H1 (cell line): ENCODE measurements at regions not wholly inside any gene's neighbourhood (a gene's known extent, or its start where the extent isn't known, plus 50 kb on each side); places are given as distances from the start of the nearest gene placed in this dataset.

Source experiments
- CTCF ChIA-PET: fragments of 300-600 bp; sonication (Branson Sonifier 250); formaldehyde crosslinking; loops from one replicate; lab custom pipeline; 2021; ENCODE audit not compliant: partially characterized antibody; lab: Charles Lee
- POLR2A ChIA-PET: fragments of 300-600 bp; sonication (Branson Sonifier 250); formaldehyde crosslinking; loops from one replicate; lab custom pipeline; 2021; ENCODE audit warnings: inconsistent platforms; ENCODE audit not compliant: partially characterized antibody; lab: Charles Lee
- DNase-seq, 2 experiments: peaks; one replicate each; pipeline versions ENCODE4 v3.0.0 to v3.0.0-alpha.2; 2010 to 2022; ENCODE audit warnings: low spot score in 2 of 2, low read depth in 1 of 2, mixed read lengths in 1 of 2
- FAIRE-seq: peaks from 2 replicates; lab custom pipeline; 2011; peaks lifted over from hg19 to GRCh38; lab: Jason Lieb, UNC
- H2AFZ ChIP-seq: 2 replicates; pipeline ENCODE4 v1.8.1; 2012; ENCODE audit warnings: low read length, inconsistent platforms
- H2AK5ac ChIP-seq: 2 replicates; pipeline ENCODE4 v1.6.1; 2013; ENCODE audit warnings: low read depth, low read length
- H2BK120ac ChIP-seq: replicated peaks from 2 replicates; pipeline ENCODE3; 2013; ENCODE audit warnings: low read depth, low read length, inconsistent platforms
- H2BK12ac ChIP-seq: 2 replicates; pipeline ENCODE4 v1.6.1; 2013; ENCODE audit warnings: low read depth, low read length
- H2BK15ac ChIP-seq: 2 replicates; pipeline ENCODE4 v1.6.1; 2013; ENCODE audit warnings: low read length
- H2BK20ac ChIP-seq: 2 replicates; pipeline ENCODE4 v1.6.1; 2013; ENCODE audit warnings: low read length
- H2BK5ac ChIP-seq: 2 replicates; pipeline ENCODE4 v1.6.1; 2013; ENCODE audit warnings: low read depth, low read length
- H3K14ac ChIP-seq: 2 replicates; pipeline ENCODE4 v1.6.1; 2013; ENCODE audit warnings: inconsistent platforms; ENCODE audit not compliant: insufficient read length
- H3K18ac ChIP-seq: 2 replicates; pipeline ENCODE4 v1.6.1; 2013; ENCODE audit warnings: low read length; ENCODE audit errors: extremely low read depth
- H3K23ac ChIP-seq: 2 replicates; pipeline ENCODE4 v1.6.1; 2013; ENCODE audit warnings: inconsistent platforms; ENCODE audit not compliant: insufficient read length
- H3K23me2 ChIP-seq: 2 replicates; pipeline ENCODE4 v1.6.1; 2013; ENCODE audit warnings: low read depth, low read length
- H3K27ac ChIP-seq: 2 replicates; pipeline ENCODE4 v1.6.1; 2011; ENCODE audit warnings: low read depth, low read length, inconsistent platforms
- H3K27me3 ChIP-seq, 4 experiments: replicated peaks in 1 of 4; 1 replicate in 1 of 4; 2 replicates in 3 of 4; pipeline versions ENCODE4 v1.6.1 to v1.8.1; 2011 to 2013; ENCODE audit warnings: low read length in 3 of 4, mild to moderate bottlenecking in 3 of 4, inconsistent platforms in 2 of 4, mixed read lengths in 2 of 4, moderate library complexity in 1 of 4; ENCODE audit not compliant: control insufficient read depth in 3 of 4, insufficient read depth in 3 of 4; ENCODE audit errors: extremely low read depth in 1 of 4
- H3K36me3 ChIP-seq, 4 experiments: 2 replicates each; pipeline versions ENCODE4 v1.6.1 to v1.8.1; 2011 to 2013; ENCODE audit warnings: mild to moderate bottlenecking in 4 of 4, low read length in 3 of 4, moderate library complexity in 2 of 4, control low read depth in 1 of 4, inconsistent platforms in 1 of 4; ENCODE audit not compliant: insufficient read depth in 4 of 4, control insufficient read depth in 2 of 4
- H3K4ac ChIP-seq: replicated peaks from 2 replicates; pipeline ENCODE3; 2013; ENCODE audit warnings: low read length, low read depth, mixed read lengths, inconsistent platforms; ENCODE audit not compliant: insufficient read length
- H3K4me1 ChIP-seq, 4 experiments: replicated peaks in 1 of 4; 1 replicate in 1 of 4; 2 replicates in 3 of 4; pipeline versions ENCODE4 v1.6.1 to v1.8.1; 2011 to 2013; ENCODE audit warnings: low read length in 3 of 4, inconsistent platforms in 2 of 4, mixed read lengths in 1 of 4; ENCODE audit not compliant: insufficient read depth in 4 of 4, control insufficient read depth in 3 of 4
- H3K4me2 ChIP-seq, 2 experiments: 2 replicates each; pipeline versions ENCODE4 v1.6.1 to v1.8.1; 2011 to 2013; ENCODE audit warnings: low read depth in 2 of 2, low read length in 2 of 2, control low read depth in 1 of 2, inconsistent platforms in 1 of 2, mild to moderate bottlenecking in 1 of 2; ENCODE audit not compliant: insufficient read depth in 1 of 2
- H3K4me3 ChIP-seq, 4 experiments: fragments of 200-600, 300-600 bp in 1 of 4; sonication (generic), shearing (Covaris generic), sonication (Bioruptor Twin) in 1 of 4; 2 replicates each; pipeline versions ENCODE4 v1.5.1 to v1.8.1; 2011 to 2016; ENCODE audit warnings: low read length in 4 of 4, low read depth in 3 of 4, control low read depth in 2 of 4, inconsistent platforms in 2 of 4, mild to moderate bottlenecking in 2 of 4, mixed read lengths in 1 of 4, moderate library complexity in 1 of 4; ENCODE audit not compliant: insufficient read depth in 2 of 4; ENCODE audit errors: extremely low read depth in 1 of 4
- H3K56ac ChIP-seq: replicated peaks from 2 replicates; pipeline ENCODE3; 2013; ENCODE audit warnings: low read depth, mild to moderate bottlenecking, mixed read lengths, low read length, inconsistent platforms; ENCODE audit not compliant: insufficient read length
- H3K79me1 ChIP-seq: 2 replicates; pipeline ENCODE4 v1.6.1; 2013; ENCODE audit warnings: low read depth, low read length, control low read depth
- H3K79me2 ChIP-seq, 2 experiments: 2 replicates each; pipeline versions ENCODE4 v1.6.1 to v1.8.1; 2012 to 2013; ENCODE audit warnings: low read length in 2 of 2, mild to moderate bottlenecking in 2 of 2, inconsistent platforms in 1 of 2; ENCODE audit not compliant: insufficient read depth in 2 of 2, control insufficient read depth in 1 of 2
- H3K9ac ChIP-seq, 4 experiments: replicated peaks in 1 of 4; 1 replicate in 1 of 4; 2 replicates in 3 of 4; pipeline versions ENCODE4 v1.6.1 to v1.8.1; 2011 to 2013; ENCODE audit warnings: low read depth in 3 of 4, low read length in 3 of 4, control low read depth in 2 of 4, mild to moderate bottlenecking in 2 of 4, moderate library complexity in 2 of 4, inconsistent platforms in 1 of 4; ENCODE audit errors: extremely low read depth in 1 of 4
- H3K9me3 ChIP-seq, 2 experiments: 2 replicates each; pipeline versions ENCODE4 v1.6.1 to v1.8.1; 2012 to 2013; ENCODE audit warnings: mild to moderate bottlenecking in 2 of 2, moderate library complexity in 2 of 2, control low read depth in 1 of 2, inconsistent platforms in 1 of 2, low read depth in 1 of 2, low read length in 1 of 2, mixed read lengths in 1 of 2; ENCODE audit not compliant: insufficient read depth in 2 of 2
- H4K20me1 ChIP-seq, 2 experiments: replicated peaks in 1 of 2; 2 replicates each; pipeline versions ENCODE3 to v1.8.1; 2011 to 2013; ENCODE audit warnings: inconsistent platforms in 2 of 2, low read length in 2 of 2, mild to moderate bottlenecking in 1 of 2; ENCODE audit not compliant: insufficient read depth in 2 of 2, control insufficient read depth in 1 of 2
- H4K5ac ChIP-seq: 2 replicates; pipeline ENCODE4 v1.6.1; 2013; ENCODE audit warnings: low read length, low read depth, mixed read lengths, inconsistent platforms; ENCODE audit not compliant: insufficient read length
- H4K8ac ChIP-seq: 2 replicates; pipeline ENCODE4 v1.8.0; 2013; ENCODE audit warnings: mild to moderate bottlenecking, moderate library complexity, low read length, inconsistent platforms; ENCODE audit not compliant: insufficient read depth; ENCODE audit errors: extremely low read depth
- H4K91ac ChIP-seq: replicated peaks from 2 replicates; pipeline ENCODE3; 2013; ENCODE audit warnings: low read length, mixed read lengths, inconsistent platforms; ENCODE audit not compliant: insufficient read length
- CBX8 ChIP-seq: fragments of 300-800, 300-1000 bp; sonication (generic); IDR thresholded peaks from 2 replicates; pipeline ENCODE4 v1.7.1; 2016; ENCODE audit warnings: low read depth, low read length, borderline replicate concordance
- RBBP5 ChIP-seq: IDR thresholded peaks from 2 replicates; pipeline ENCODE4 v1.7.1; 2012; ENCODE audit warnings: low read depth, mild to moderate bottlenecking, inconsistent platforms, low read length, moderate library complexity, borderline replicate concordance
- SAP30 ChIP-seq: fragments of 300-600 bp; sonication (generic); IDR thresholded peaks from 2 replicates; pipeline ENCODE4 v1.7.1; 2012; ENCODE audit warnings: low read length, moderate library complexity, mild to moderate bottlenecking, inconsistent platforms; ENCODE audit not compliant: insufficient read depth, insufficient replicate concordance
- WGBS, 2 experiments: shearing (Covaris generic) in 1 of 2; methylation state at CpG; one replicate each; pipeline versions ENCODE4 v1.1.6 to v1.1.7; 2013 to 2015; ENCODE audit warnings: low lambda C conversion rate in 2 of 2, mixed read lengths in 2 of 2, inconsistent platforms in 1 of 2, low coverage in 1 of 2, missing lambda C conversion rate in 1 of 2; ENCODE audit not compliant: insufficient replicate concordance in 2 of 2, insufficient coverage in 1 of 2, insufficient read length in 1 of 2; ENCODE audit errors: extremely low coverage in 1 of 2, missing lambda C conversion rate in 1 of 2; 5-methylcytosine and 5-hydroxymethylcytosine counted together

- Histone ChIP-seq H2BK15ac (no peak overlapping the region), H3K23me2 (no peaks in the 10 kb centered on the region), H3K14ac (no peak overlapping the region), H3K79me2 (peaks cover 0 to 2% of the 10 kb centered on the region in 2 experiments; a peak in 1 of 4 replicates), H4K91ac (no peak overlapping the region), H3K27me3 (no peaks in the 10 kb centered on the region), H4K20me1 (no peaks in the 10 kb centered on the region)
- CTCF ChIA-PET, result no interaction called here
- FAIRE-seq, result no peak
- TF ChIP-seq RBBP5 (no peak), SAP30 (no peak), CBX8 (no peak)
- TF ChIP-seq, all 59 proteins: peak for 0
- 82% methylated on average over 4 of the region's 5 CpGs; no CpG with 5 or more reads in 1 of the 2 experiments for WGBS, 2 experiments
- H3K23ac ChIP-seq, result no peak overlapping the region
- H2BK120ac ChIP-seq, result no peak overlapping the region
- H3K4me2 ChIP-seq, result no peak overlapping the region
- H3K18ac ChIP-seq, result no peak overlapping the region
- H2BK5ac ChIP-seq, result no peak overlapping the region
- H2BK20ac ChIP-seq, result no peak overlapping the region
- H3K9ac ChIP-seq, result no peak overlapping the region
- no peak overlapping the region for H3K56ac ChIP-seq
- H3K4me3 ChIP-seq, result no peak overlapping the region
- no peaks in the 10 kb centered on the region for H3K79me1 ChIP-seq
- no peak overlapping the region for H2AFZ ChIP-seq
- no peak overlapping the region for H3K27ac ChIP-seq
- no peak overlapping the region for H2BK12ac ChIP-seq
- H4K5ac ChIP-seq, result no peak overlapping the region
- POLR2A ChIA-PET, result no interaction called here
- H3K4me1 ChIP-seq, result peaks cover 0 to 10% (median under 1%) of the 10 kb centered on the region in 4 experiments; a peak in 3 of 7 replicates
- H3K36me3 ChIP-seq, result no peaks in the 10 kb centered on the region
- H3K4ac ChIP-seq, result no peak overlapping the region
- DNase-seq, result no peak
- H4K8ac ChIP-seq, result no peak overlapping the region
- no peak overlapping the region for H2AK5ac ChIP-seq
- H3K9me3 ChIP-seq, result no peaks in the 10 kb centered on the region
Observed at GRCh38 chrX:18101087-18101486, 119.6 kb downstream of the BEND2 start.
